Osteoblast (primary cell): ENCODE measurements at regions not wholly inside any gene's neighbourhood (a gene's known extent, or its start where the extent isn't known, plus 50 kb on each side); places are given as distances from the start of the nearest gene placed in this dataset.

Experiments used
- DNase-seq: peaks from one replicate; pipeline ENCODE4 v3.0.0; 2011; ENCODE audit warnings: low spot score, mixed read lengths; ENCODE audit not compliant: insufficient read length; ENCODE audit errors: missing footprints
- H2AFZ ChIP-seq: 2 replicates; pipeline ENCODE4 v1.6.0; 2011; ENCODE audit warnings: mild to moderate bottlenecking, low read length
- H3K27ac ChIP-seq: 2 replicates; pipeline ENCODE4 v1.5.1; 2011; ENCODE audit warnings: mild to moderate bottlenecking, low read depth, low read length, moderate library complexity
- H3K27me3 ChIP-seq: 2 replicates; pipeline ENCODE4 v1.6.0; 2012; ENCODE audit warnings: mild to moderate bottlenecking, control low read depth, inconsistent platforms, low read length, moderate library complexity; ENCODE audit not compliant: insufficient read depth
- H3K36me3 ChIP-seq: 2 replicates; pipeline ENCODE4 v1.5.1; 2011; ENCODE audit warnings: mild to moderate bottlenecking, low read length, control low read depth, moderate library complexity; ENCODE audit not compliant: insufficient read depth
- H3K4me1 ChIP-seq: 2 replicates; pipeline ENCODE4 v1.5.1; 2011; ENCODE audit warnings: mild to moderate bottlenecking, low read length, control low read depth, moderate library complexity; ENCODE audit not compliant: insufficient read depth
- H3K4me2 ChIP-seq: 2 replicates; pipeline ENCODE4 v1.6.0; 2011; ENCODE audit warnings: mild to moderate bottlenecking, low read length; ENCODE audit not compliant: insufficient read depth
- H3K4me3 ChIP-seq: fragments of 200-600 bp; sonication (generic); 3 replicates; pipeline ENCODE4 v1.5.1; 2012; ENCODE audit warnings: mild to moderate bottlenecking, low read length, inconsistent platforms; ENCODE audit not compliant: insufficient read depth
- H3K79me2 ChIP-seq: 2 replicates; pipeline ENCODE4 v1.6.0; 2012; ENCODE audit warnings: mild to moderate bottlenecking, low read length, control low read depth, inconsistent platforms; ENCODE audit not compliant: insufficient read depth
- H3K9me3 ChIP-seq: 2 replicates; pipeline ENCODE4 v1.5.1; 2011; ENCODE audit warnings: low read depth, low read length, control low read depth
- H4K20me1 ChIP-seq: 2 replicates; pipeline ENCODE4 v1.6.0; 2012; ENCODE audit warnings: mild to moderate bottlenecking, low read length, control low read depth; ENCODE audit not compliant: insufficient read depth
- CTCF ChIP-seq: IDR thresholded peaks from 2 replicates; pipeline ENCODE4 v1.5.1; 2011; ENCODE audit warnings: mild to moderate bottlenecking, low read depth, low read length, moderate library complexity; ENCODE audit errors: extremely low read depth

- Histone ChIP-seq H4K20me1 (no peaks in the 10 kb centered on the region), H2AFZ (no peak overlapping the region), H3K9me3 (no peaks in the 10 kb centered on the region), H3K36me3 (no peaks in the 10 kb centered on the region), H3K27ac (no peak overlapping the region), H3K4me3 (no peak overlapping the region), H3K4me2 (no peak overlapping the region), H3K4me1 (no peaks in the 10 kb centered on the region), H3K27me3 (no peaks in the 10 kb centered on the region), H3K79me2 (no peaks in the 10 kb centered on the region)
- no peak for TF ChIP-seq CTCF
- no peak for DNase-seq
Measured at GRCh38 chr1:13878021-13878420, 178.0 kb downstream of the PRDM2 start.

- Histone ChIP-seq H3K79me2 (no peaks in the 10 kb centered on the region), H3K4me1 (no peaks in the 10 kb centered on the region), H3K27ac (no peak overlapping the region), H3K27me3 (no peaks in the 10 kb centered on the region), H3K36me3 (no peaks in the 10 kb centered on the region), H2AFZ (no peak overlapping the region), H4K20me1 (no peaks in the 10 kb centered on the region), H3K4me2 (no peak overlapping the region), H3K4me3 (no peak overlapping the region), H3K9me3 (no peaks in the 10 kb centered on the region)
- DNase-seq = no peak
- TF ChIP-seq CTCF = no peak
Measured at GRCh38 chr1:13878451-13878850, 178.5 kb downstream of the PRDM2 start.

GRCh38 chr1:13881385-13882088 is 181.5 kb downstream of the PRDM2 start:
- Histone ChIP-seq H2AFZ (no peak overlapping the region), H3K79me2 (no peaks in the 10 kb centered on the region), H3K4me1 (no peaks in the 10 kb centered on the region), H4K20me1 (no peaks in the 10 kb centered on the region), H3K27ac (no peak overlapping the region), H3K4me2 (no peak overlapping the region), H3K9me3 (no peaks in the 10 kb centered on the region), H3K36me3 (no peaks in the 10 kb centered on the region), H3K4me3 (no peak overlapping the region), H3K27me3 (no peaks in the 10 kb centered on the region)
- DNase-seq = no peak
- no peak for TF ChIP-seq CTCF

- Histone ChIP-seq H3K4me2 (no peak overlapping the region), H3K79me2 (no peaks in the 10 kb centered on the region)
Measured at GRCh38 chr1:13888351-13888986, 188.5 kb downstream of the PRDM2 start.

More at GRCh38 chr1:13888351-13888986, 188.5 kb downstream of the PRDM2 start:
- no peaks in the 10 kb centered on the region for H3K4me1 ChIP-seq
- H4K20me1 ChIP-seq = no peaks in the 10 kb centered on the region
- H3K4me3 ChIP-seq = no peak overlapping the region
- H2AFZ ChIP-seq = no peak overlapping the region
- H3K36me3 ChIP-seq = no peaks in the 10 kb centered on the region
- no peak overlapping the region for H3K27ac ChIP-seq
- DNase-seq = no peak
- TF ChIP-seq CTCF = no peak
- H3K9me3 ChIP-seq = no peaks in the 10 kb centered on the region
- H3K27me3 ChIP-seq = peaks cover 13% of the 10 kb centered on the region
